ENCODE measurements at regions not wholly inside any gene's neighbourhood (a gene's known extent, or its start where the extent isn't known, plus 50 kb on each side); places are given as distances from the start of the nearest gene placed in this dataset.

- TF ChIP-seq, protein P1, sequence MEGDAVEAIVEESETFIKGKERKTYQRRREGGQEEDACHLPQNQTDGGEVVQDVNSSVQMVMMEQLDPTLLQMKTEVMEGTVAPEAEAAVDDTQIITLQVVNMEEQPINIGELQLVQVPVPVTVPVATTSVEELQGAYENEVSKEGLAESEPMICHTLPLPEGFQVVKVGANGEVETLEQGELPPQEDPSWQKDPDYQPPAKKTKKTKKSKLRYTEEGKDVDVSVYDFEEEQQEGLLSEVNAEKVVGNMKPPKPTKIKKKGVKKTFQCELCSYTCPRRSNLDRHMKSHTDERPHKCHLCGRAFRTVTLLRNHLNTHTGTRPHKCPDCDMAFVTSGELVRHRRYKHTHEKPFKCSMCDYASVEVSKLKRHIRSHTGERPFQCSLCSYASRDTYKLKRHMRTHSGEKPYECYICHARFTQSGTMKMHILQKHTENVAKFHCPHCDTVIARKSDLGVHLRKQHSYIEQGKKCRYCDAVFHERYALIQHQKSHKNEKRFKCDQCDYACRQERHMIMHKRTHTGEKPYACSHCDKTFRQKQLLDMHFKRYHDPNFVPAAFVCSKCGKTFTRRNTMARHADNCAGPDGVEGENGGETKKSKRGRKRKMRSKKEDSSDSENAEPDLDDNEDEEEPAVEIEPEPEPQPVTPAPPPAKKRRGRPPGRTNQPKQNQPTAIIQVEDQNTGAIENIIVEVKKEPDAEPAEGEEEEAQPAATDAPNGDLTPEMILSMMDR (IDR thresholded peaks at IDR 0.05): no peak
- no peak for TF ChIP-seq POLR2A (IDR thresholded peaks at IDR 0.05)
- no peak for TF ChIP-seq EP300 (IDR thresholded peaks at IDR 0.05)
These were observed 385.9 kb upstream of the TLE4 start for GRCh38 chr9:79185866-79186265.

Data from ovary (tissue), 3 donors.